ENCODE measurements at regions not wholly inside any gene's neighbourhood (a gene's known extent, or its start where the extent isn't known, plus 50 kb on each side); places are given as distances from the start of the nearest gene placed in this dataset.
"Not testable (repeated sequence)": the region's sequence is repeated elsewhere in the genome, so short reads cannot be mapped to it uniquely, and the experiment has no call there.

- DNase-seq (ENCODE audit: low read depth), result no peak
These were observed 740.2 kb downstream of the SEMA5A start for GRCh38 chr5:8805653-8806052.

- peak; percentile 27 for DNase-seq (ENCODE audit: low read depth)
These were observed 738.2 kb downstream of the SEMA5A start for GRCh38 chr5:8807636-8808035.

- no peak for DNase-seq (ENCODE audit: low read depth)
These were observed 734.3 kb downstream of the SEMA5A start for GRCh38 chr5:8811581-8811980.

GRCh38 chr5:8813180-8813579 lies 732.7 kb downstream of the SEMA5A start:
- DNase-seq (ENCODE audit: low read depth), result no peak

GRCh38 chr5:8814105-8814504 lies 731.8 kb downstream of the SEMA5A start:
- no peak for DNase-seq (ENCODE audit: low read depth)

- no peak for DNase-seq (ENCODE audit: low read depth)
These were observed 721.5 kb downstream of the SEMA5A start for GRCh38 chr5:8824371-8824770.

GRCh38 chr5:8825139-8825757 lies 720.6 kb downstream of the SEMA5A start:
- no peak for DNase-seq (ENCODE audit: low read depth)

- DNase-seq (ENCODE audit: low read depth), result no peak
These were observed 719.4 kb downstream of the SEMA5A start for GRCh38 chr5:8826508-8826907.

- no peak for DNase-seq (ENCODE audit: low read depth)
These were observed 718.2 kb downstream of the SEMA5A start for GRCh38 chr5:8827696-8828095.

- DNase-seq (ENCODE audit: low read depth), result peak; percentile 51
These were observed 717.1 kb downstream of the SEMA5A start for GRCh38 chr5:8828596-8829322.

- peak; percentile 96 for DNase-seq (ENCODE audit: low read depth)
These were observed 716.4 kb downstream of the SEMA5A start for GRCh38 chr5:8829323-8830029.

- DNase-seq (ENCODE audit: low read depth), result no peak
These were observed 714.6 kb downstream of the SEMA5A start for GRCh38 chr5:8831251-8831650.

- no peak for DNase-seq (ENCODE audit: low read depth)
These were observed 714.0 kb downstream of the SEMA5A start for GRCh38 chr5:8831854-8832253.

GRCh38 chr5:8839361-8840055 lies 706.4 kb downstream of the SEMA5A start:
- DNase-seq (ENCODE audit: low read depth), result no peak

- no peak for DNase-seq (ENCODE audit: low read depth)
These were observed 705.6 kb downstream of the SEMA5A start for GRCh38 chr5:8840237-8840636.

- DNase-seq (ENCODE audit: low read depth), result not testable (repeated sequence)
These were observed 705.1 kb downstream of the SEMA5A start for GRCh38 chr5:8840746-8841145.

- DNase-seq (ENCODE audit: low read depth), result peak; percentile 88
These were observed 702.8 kb downstream of the SEMA5A start for GRCh38 chr5:8842971-8843551.

- peak; percentile 100 for DNase-seq (ENCODE audit: low read depth)
These were observed 702.1 kb downstream of the SEMA5A start for GRCh38 chr5:8843771-8844170.

- peak; percentile 88 for DNase-seq (ENCODE audit: low read depth)
These were observed 701.7 kb downstream of the SEMA5A start for GRCh38 chr5:8844206-8844605.

GRCh38 chr5:8844847-8845246 lies 701.0 kb downstream of the SEMA5A start:
- DNase-seq (ENCODE audit: low read depth), result peak; percentile 53

GRCh38 chr5:8845296-8845695 lies 700.6 kb downstream of the SEMA5A start:
- no peak for DNase-seq (ENCODE audit: low read depth)

- no peak for DNase-seq (ENCODE audit: low read depth)
These were observed 697.5 kb downstream of the SEMA5A start for GRCh38 chr5:8848366-8848765.

Measured in fibroblast of gingiva (primary cell).